ENCODE measurements at regions not wholly inside any gene's neighbourhood (a gene's known extent, or its start where the extent isn't known, plus 50 kb on each side); places are given as distances from the start of the nearest gene placed in this dataset.

GRCh38 chr2:217085543-217085942, 225.7 kb upstream of the TNP1 start:
- TF ChIP-seq CTCF (IDR thresholded peaks at IDR 0.05; ENCODE audit: insufficient read depth, low read depth, low read length): peak; percentile 22
- TF ChIP-seq EZH2 (IDR thresholded peaks at IDR 0.05; ENCODE audit: insufficient read depth, low read length): no peak
- Histone ChIP-seq H4K20me1 (ENCODE audit: insufficient read depth, low read length) (no peaks in the 10 kb centered on the region), H3K79me2 (ENCODE audit: insufficient read depth, low read length) (no peaks in the 10 kb centered on the region), H3K36me3 (ENCODE audit: insufficient read depth, low read length) (no peaks in the 10 kb centered on the region), H3K4me1 (ENCODE audit: insufficient read depth, low read length) (peaks cover 16% of the 10 kb centered on the region), H2AFZ (ENCODE audit: low read depth, low read length) (no peak overlapping the region), H3K4me2 (ENCODE audit: low read length) (peak overlapping the region; percentile 62), H3K27me3 (ENCODE audit: insufficient read depth, low read length) (no peaks in the 10 kb centered on the region), H3K27ac (ENCODE audit: low read depth, low read length) (peak overlapping the region; percentile 84), H3K4me3 (ENCODE audit: insufficient read depth, low read depth, low read length) (no peak overlapping the region), H3K9ac (ENCODE audit: low read length) (peak overlapping the region; percentile 54), H3K9me3 (ENCODE audit: insufficient read depth, low read depth, low read length) (no peaks in the 10 kb centered on the region)
- Mint-ChIP-seq H3K4me3 (ENCODE audit: unreplicated experiment) (no peak overlapping the region), H3K4me1 (ENCODE audit: low read depth, unreplicated experiment) (peaks cover 33% of the 10 kb centered on the region), H3K27me3 (ENCODE audit: low read depth, unreplicated experiment) (peaks cover 2% of the 10 kb centered on the region), H3K36me3 (ENCODE audit: low read depth, unreplicated experiment) (no peaks in the 10 kb centered on the region), H3K9me3 (ENCODE audit: unreplicated experiment) (peaks cover 5% of the 10 kb centered on the region), H3K27ac (ENCODE audit: unreplicated experiment) (peak overlapping the region; percentile 87)
- FAIRE-seq (peak; percentile 26), DNase-seq (ENCODE audit: low read depth) (peak; percentile 90)

GRCh38 chr2:217081799-217082198, 221.9 kb upstream of the TNP1 start:
- Mint-ChIP-seq H3K4me3 (ENCODE audit: unreplicated experiment) (no peak overlapping the region), H3K4me1 (ENCODE audit: low read depth, unreplicated experiment) (peaks cover 19% of the 10 kb centered on the region), H3K36me3 (ENCODE audit: low read depth, unreplicated experiment) (no peaks in the 10 kb centered on the region), H3K27me3 (ENCODE audit: low read depth, unreplicated experiment) (peaks cover 11% of the 10 kb centered on the region), H3K9me3 (ENCODE audit: unreplicated experiment) (peaks cover 6% of the 10 kb centered on the region), H3K27ac (ENCODE audit: unreplicated experiment) (no peak overlapping the region)
- DNase-seq (ENCODE audit: low read depth) (no peak), FAIRE-seq (no peak)
- Histone ChIP-seq H2AFZ (ENCODE audit: low read depth, low read length) (no peak overlapping the region), H4K20me1 (ENCODE audit: insufficient read depth, low read length) (no peaks in the 10 kb centered on the region), H3K9ac (ENCODE audit: low read length) (no peak overlapping the region), H3K4me1 (ENCODE audit: insufficient read depth, low read length) (peaks cover 22% of the 10 kb centered on the region), H3K9me3 (ENCODE audit: insufficient read depth, low read depth, low read length) (no peaks in the 10 kb centered on the region), H3K36me3 (ENCODE audit: insufficient read depth, low read length) (no peaks in the 10 kb centered on the region), H3K4me2 (ENCODE audit: low read length) (no peak overlapping the region), H3K79me2 (ENCODE audit: insufficient read depth, low read length) (no peaks in the 10 kb centered on the region), H3K4me3 (ENCODE audit: insufficient read depth, low read depth, low read length) (no peak overlapping the region), H3K27ac (ENCODE audit: low read depth, low read length) (no peak overlapping the region), H3K27me3 (ENCODE audit: insufficient read depth, low read length) (no peaks in the 10 kb centered on the region)
- TF ChIP-seq EZH2 (IDR thresholded peaks at IDR 0.05; ENCODE audit: insufficient read depth, low read length): no peak
- no peak for TF ChIP-seq CTCF (IDR thresholded peaks at IDR 0.05; ENCODE audit: insufficient read depth, low read depth, low read length)

GRCh38 chr2:217079165-217079564, 219.3 kb upstream of the TNP1 start:
- no peak overlapping the region for H3K4me2 ChIP-seq (ENCODE audit: low read length)
- H3K9me3 ChIP-seq (ENCODE audit: insufficient read depth, low read depth, low read length): no peaks in the 10 kb centered on the region
- FAIRE-seq (no peak), DNase-seq (ENCODE audit: low read depth) (no peak)
- no peaks in the 10 kb centered on the region for H3K79me2 ChIP-seq (ENCODE audit: insufficient read depth, low read length)
- H3K9ac ChIP-seq (ENCODE audit: low read length): no peak overlapping the region
- H4K20me1 ChIP-seq (ENCODE audit: insufficient read depth, low read length): no peaks in the 10 kb centered on the region
- Mint-ChIP-seq H3K27ac (ENCODE audit: unreplicated experiment) (no peak overlapping the region), H3K4me1 (ENCODE audit: low read depth, unreplicated experiment) (peaks cover 9% of the 10 kb centered on the region), H3K4me3 (ENCODE audit: unreplicated experiment) (no peak overlapping the region), H3K36me3 (ENCODE audit: low read depth, unreplicated experiment) (no peaks in the 10 kb centered on the region), H3K27me3 (ENCODE audit: low read depth, unreplicated experiment) (peaks cover 11% of the 10 kb centered on the region), H3K9me3 (ENCODE audit: unreplicated experiment) (peaks cover 6% of the 10 kb centered on the region)
- H3K36me3 ChIP-seq (ENCODE audit: insufficient read depth, low read length): no peaks in the 10 kb centered on the region
- H3K4me3 ChIP-seq (ENCODE audit: insufficient read depth, low read depth, low read length): no peak overlapping the region
- H3K4me1 ChIP-seq (ENCODE audit: insufficient read depth, low read length): peaks cover 16% of the 10 kb centered on the region
- H2AFZ ChIP-seq (ENCODE audit: low read depth, low read length): no peak overlapping the region
- no peak for TF ChIP-seq CTCF (IDR thresholded peaks at IDR 0.05; ENCODE audit: insufficient read depth, low read depth, low read length)
- TF ChIP-seq EZH2 (IDR thresholded peaks at IDR 0.05; ENCODE audit: insufficient read depth, low read length): no peak
- H3K27me3 ChIP-seq (ENCODE audit: insufficient read depth, low read length): no peaks in the 10 kb centered on the region
- H3K27ac ChIP-seq (ENCODE audit: low read depth, low read length): no peak overlapping the region
